HG03442 (cell line): ENCODE measurements at regions not wholly inside any gene's neighbourhood (a gene's known extent, or its start where the extent isn't known, plus 50 kb on each side); places are given as distances from the start of the nearest gene placed in this dataset.
"Not testable (repeated sequence)": the region's sequence is repeated elsewhere in the genome, so short reads cannot be mapped to it uniquely, and the experiment has no call there.

Experiments used
- ATAC-seq: cut with Tn5 transposase; IDR thresholded peaks from one replicate; pipeline ENCODE4 v1.9.1; 2021; ENCODE audit warnings: mild to moderate bottlenecking, moderate library complexity; ENCODE audit not compliant: unreplicated experiment

DNA sequence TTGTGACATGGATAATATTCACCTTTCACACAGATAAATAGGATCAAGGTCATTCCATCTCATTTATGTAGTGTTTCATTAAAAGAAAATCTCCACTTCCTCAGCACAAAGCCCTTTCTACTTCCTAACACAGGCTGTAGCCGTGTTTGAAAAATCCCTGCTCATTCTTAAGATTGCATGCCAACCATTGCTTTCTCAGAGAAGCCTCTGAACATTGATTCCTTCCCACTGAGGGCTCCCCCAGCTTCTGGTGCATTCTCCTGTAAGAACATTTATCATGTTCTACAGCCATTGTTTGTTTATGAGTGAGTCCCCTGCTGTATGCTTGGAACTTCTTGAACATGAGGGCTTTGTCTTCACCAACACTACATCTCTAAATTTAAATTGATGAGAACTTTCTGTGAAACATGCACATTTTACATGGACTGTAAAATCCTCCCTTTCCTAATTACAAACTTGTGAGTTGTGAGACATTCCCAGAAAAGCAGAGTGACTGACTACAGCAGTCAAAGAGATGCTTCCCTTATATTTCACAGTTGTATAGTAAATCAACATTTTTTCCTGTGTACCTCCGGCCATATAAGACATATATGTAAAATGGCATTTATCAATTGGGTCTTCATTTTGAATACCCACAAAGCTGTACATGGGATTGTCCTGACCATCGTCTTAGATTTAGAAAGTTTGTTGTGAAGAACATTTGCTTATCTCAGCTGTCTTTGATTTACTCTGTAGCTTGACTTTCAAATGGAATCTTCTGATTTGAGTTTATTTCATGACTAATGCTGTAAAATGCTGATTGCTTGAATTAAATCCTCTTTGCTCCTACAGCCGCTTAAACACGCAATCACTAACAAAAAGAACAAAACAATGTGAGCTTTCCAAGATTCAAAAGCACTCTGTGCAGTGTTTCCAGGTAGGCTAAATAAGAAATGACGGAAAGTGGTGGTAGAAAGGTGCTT, 600.5 kb upstream of the SLIT2 start:
- ATAC-seq: no peak

DNA sequence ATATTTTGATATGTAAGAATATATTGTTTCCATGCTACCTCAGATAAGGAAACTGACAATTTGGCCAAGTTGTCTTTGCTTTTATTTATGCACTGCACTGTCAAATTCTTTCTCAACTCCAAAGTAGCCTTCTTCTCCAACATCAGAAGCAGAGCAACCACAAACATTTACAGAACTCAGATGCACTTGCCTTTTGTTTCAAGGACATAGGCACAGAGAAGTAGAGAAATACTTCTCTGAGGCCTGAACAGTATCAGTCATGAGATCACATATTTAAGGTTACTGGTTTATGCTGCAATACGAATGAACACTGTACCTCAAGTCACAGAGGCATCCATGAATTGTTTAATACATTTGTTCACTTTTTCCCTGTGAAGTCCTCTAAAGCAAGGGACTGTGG, 606.1 kb upstream of the SLIT2 start:
- ATAC-seq: no peak

DNA sequence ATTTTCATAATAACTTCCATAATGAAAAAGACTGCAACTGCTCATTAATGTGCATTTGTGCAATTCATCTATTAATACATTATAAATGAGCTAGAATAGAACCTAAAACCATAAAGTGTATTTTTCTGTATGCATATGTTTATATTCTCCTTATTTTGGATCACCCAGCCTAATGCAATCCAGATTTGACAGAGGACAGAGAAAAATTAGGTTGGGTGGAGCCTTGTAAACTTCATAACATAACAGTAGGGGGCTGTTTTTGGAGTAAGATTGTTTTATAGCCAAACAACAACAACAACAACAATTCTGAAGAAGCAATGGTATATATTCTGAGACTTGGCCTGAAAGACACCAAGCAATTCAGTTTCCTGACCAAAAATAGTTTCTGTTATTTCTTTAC, 615.3 kb upstream of the SLIT2 start:
- no peak for ATAC-seq

DNA sequence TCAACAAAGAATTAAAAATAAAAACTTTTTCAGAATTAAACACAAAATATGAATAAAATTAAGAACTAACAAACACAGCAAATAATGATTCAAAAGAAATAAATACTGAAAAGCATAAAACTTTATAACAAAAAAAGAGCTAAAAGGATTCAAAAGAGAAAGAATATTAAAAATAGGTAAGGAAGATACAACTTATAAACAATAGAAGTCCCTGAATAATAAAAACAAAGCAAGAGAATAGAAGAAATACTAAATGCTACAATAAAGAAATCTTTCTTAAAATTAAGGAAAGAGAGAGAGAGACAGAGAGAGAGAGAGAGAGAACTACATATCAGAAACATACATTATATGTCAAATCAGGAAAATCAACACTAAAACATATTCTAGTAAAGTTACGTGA, 619.9 kb upstream of the SLIT2 start:
- no peak for ATAC-seq

DNA sequence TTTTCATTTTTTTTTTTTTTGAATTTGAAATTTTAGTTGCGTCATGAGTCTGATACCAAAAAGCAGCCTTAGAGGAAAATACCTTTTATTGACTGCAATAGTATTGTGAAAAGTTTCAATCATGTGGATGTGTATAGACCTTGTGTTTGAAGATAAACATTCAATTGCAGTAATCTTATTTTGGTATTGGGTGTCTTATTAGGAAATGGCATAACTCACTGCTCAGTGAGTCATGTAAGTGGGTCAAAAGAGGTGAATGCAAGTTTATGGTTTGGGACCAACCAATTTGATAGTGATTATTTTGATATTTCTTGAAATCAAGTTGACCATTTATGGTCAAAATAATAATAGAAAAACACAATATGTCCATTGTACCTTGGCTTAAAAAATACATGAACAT, 627.8 kb upstream of the SLIT2 start:
- ATAC-seq: no peak

DNA sequence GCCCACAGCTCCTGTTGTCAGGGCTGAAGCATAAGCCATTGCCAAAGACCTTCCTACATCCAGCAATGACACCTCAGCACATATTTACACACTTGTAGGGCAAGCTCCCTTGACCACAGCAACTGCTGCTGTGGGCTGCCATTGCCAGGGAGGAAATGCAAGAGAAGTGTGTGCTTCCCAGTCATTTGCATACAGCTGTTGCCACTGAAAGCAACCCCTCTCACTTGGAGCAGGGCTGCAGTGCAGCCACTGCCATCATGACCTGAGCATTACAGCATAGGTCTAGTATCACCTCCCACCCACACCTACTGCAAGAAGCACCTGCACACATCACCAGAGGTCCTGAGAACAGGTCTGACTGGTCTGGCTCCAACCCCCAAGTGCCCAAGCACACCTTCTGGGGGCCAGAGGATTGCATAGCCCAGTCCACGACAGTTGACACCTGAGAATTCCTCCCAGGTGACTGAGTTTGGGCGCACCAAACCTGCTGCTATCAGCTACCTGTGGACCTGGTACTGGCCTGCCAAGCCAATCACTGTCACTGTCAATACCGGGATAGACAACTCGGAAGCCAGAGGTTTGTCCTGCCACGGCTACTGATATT, 636.5 kb upstream of the SLIT2 start:
- no peak for ATAC-seq

DNA sequence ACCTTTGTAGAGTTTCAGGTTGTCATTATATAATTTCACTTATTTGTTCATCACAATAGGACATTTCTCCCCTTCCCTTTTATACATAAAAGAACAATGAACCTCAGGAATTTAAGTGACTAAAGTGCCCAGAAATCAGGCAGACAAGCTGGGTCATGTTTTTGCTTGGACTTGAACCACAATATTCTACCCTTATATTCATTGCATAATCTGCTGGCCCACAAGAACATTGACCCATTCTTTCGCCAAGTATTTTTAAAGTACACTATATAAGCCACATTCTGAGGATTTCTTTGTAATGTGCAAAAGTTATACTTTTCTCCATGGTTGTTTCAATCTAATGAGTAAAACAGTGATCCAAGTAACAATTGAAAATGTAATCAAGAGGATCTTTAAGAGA, 637.5 kb upstream of the SLIT2 start:
- no peak for ATAC-seq

DNA sequence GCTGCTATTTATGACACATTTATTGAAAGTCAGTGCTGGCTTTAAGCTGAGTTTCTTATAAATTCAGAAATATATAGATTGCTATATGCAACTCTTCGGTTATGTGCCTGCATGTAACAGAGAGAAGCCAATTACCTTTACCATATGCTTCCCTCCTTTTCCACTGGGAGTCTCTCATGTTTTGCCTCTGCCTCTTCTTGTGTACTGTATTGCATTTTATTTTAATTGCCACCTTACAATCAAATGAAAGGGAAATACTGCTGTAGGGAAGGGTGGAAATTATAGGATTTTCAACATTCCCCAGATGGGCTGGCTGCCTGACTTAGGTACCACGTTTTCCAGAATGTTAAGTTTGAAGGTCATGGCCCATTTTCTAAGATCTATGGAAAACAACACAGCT, 655.4 kb upstream of the SLIT2 start:
- no peak for ATAC-seq

DNA sequence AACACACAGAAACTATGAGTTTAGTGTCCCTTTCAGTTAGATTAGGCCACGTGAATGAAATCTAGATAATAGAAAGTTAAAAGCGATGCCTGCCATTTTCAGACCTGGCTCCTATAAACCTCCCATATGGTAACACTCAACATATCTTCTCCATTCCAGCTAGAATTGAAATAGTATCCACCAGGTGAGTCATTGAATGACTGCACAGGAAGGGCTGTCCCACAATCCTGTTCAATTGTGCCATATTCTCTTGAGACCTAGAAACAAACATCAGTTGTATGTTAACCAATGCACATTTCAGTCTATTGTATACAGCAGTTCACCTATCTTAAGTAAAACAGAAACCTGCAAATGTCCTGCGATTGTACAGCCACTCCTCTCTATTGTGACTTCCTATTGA, 659.3 kb upstream of the SLIT2 start:
- no peak for ATAC-seq

DNA sequence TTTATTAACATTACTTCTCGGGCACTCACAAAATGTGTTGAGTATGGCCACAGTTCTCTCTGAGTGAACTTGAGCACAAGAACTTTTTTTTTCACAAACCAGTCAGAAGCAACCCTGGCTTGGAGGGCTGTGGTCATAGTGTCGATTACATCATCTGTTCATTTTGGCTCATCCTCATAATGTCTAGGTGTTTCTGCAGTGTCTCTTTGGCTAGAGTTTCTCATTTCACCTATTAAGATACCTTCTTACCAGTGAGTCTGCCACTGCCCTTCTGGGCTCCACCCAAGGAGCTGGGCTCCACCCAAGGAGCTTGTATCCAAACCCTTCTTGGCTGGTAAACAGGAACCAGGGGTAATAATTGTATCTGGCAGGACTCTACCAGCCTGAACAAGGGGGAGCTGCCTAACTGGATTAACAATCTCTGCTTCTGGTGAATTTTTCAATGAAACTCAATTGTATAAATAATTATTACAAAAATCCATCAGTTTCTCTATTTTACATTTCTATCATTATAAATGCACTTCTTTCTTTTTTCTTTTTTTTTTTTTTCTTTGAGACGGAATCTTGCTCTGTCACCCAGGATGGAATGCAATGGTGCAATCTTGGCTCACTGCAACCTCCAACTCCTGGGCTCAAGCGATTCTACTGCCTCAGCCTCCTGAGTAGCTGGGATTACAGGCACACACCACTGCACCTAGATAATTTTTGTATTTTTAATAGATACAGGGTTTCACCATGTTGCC, 667.7 kb upstream of the SLIT2 start:
- no peak for ATAC-seq

DNA sequence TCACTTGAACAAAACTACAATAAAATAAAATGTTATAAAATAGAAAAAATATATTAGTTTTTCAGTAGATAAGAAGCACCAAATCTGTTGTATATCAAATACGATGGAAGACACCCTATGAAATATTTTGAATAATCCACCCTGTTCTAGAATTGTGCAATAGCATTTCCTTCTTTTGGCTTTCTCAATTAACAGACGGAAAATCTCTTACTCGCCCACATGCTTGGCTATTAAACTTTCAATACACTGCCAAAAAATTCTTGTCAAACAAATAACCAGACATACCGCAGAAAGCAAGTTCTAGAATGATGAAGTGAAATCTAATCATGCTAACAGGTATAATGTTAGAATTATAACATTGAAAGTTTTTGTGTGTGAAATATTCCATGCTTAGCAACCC, 671.6 kb upstream of the SLIT2 start:
- ATAC-seq: no peak

DNA sequence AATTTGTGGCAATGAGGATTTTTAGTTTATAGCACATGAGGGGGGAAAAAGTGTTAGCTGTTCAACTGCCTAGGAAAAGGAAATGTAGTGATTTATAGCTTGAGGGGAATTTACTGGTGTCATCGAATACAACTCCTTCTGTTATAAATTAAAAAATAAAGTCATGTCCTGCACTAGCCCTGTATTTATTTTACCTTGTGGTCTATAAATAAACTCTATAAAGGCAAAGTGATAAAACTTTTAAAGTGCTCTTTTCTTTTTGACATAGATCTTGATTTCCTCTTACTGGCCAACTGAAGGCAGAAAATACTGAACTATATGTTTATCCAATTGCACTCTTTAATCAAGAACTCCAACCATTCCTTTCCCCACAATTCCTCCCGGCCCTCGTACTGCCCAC, 672.1 kb upstream of the SLIT2 start:
- ATAC-seq: no peak

DNA sequence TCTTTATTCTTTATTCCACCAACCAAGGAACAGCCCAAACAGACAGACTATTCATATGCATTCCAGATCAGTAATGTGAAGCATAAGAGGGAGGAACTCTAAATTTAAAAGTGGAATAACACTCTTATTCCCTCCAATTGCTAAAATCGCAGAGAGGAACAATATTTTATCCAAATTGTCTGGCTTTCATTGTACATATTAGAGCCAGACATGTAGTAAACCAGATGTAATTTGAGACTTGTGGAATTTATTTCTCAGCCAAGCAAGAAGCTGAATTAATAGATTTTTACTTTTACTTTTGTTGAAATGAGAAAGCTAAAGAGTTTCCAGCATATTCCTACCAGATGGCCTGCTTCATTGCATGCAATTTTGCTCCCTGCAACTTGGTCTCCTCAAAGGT, 674.6 kb upstream of the SLIT2 start:
- no peak for ATAC-seq

DNA sequence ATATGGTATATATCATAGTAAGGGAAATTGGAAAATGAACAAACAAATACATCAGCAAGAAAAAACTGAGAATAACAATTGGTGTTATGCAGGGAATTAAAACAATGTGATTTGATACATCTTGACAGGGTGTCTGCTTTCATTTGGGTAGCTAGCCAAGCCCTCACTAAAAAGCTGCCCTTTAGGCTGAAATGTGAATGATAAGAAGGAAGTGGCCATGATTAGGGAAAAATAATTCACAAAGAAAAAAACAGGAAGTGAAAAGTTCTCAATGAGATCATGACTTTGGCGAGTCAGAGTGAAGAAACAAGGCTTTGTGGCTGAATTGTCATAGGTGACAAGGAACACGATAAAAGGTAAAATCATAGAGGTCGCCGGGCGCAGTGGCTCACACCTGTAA, 675.8 kb upstream of the SLIT2 start:
- ATAC-seq: no peak

DNA sequence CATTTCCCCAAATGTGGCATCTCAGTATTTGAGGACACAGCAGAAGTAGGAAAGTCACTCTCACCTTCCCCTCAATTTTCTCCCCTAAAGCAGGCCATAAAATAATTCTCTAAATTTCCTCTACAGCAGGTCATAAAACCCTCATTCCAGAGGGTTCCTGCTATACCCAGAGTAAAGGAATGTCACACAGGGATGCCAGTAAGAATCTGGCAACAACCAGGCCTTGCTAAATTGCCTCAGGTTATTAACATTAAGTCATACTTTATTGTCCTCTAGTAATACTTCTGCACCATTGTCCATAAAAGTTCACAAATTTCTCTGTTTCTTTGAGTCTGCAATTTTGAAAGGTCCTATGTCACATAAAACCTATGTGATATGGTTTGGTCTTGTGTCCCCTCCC, 685.7 kb upstream of the SLIT2 start:
- no peak for ATAC-seq

DNA sequence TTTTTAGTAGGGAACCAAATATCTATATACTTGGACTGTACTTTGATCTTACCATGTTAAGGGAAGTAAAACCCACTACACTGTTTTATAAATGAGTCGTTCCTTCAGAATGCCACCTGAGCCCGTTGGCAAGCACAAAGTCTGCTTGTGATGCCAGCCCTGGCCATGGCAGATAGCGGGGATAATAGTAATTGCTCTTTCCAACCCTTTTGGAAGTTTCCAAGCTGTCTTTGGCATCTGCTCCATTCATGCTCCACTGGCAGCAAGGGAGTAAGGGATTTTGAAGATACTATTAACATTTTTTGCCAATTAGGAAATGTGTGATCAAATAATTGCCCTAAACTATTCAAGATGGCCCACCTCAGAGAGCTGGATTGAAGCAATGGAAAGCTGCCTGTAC, 689.2 kb upstream of the SLIT2 start:
- no peak for ATAC-seq

DNA sequence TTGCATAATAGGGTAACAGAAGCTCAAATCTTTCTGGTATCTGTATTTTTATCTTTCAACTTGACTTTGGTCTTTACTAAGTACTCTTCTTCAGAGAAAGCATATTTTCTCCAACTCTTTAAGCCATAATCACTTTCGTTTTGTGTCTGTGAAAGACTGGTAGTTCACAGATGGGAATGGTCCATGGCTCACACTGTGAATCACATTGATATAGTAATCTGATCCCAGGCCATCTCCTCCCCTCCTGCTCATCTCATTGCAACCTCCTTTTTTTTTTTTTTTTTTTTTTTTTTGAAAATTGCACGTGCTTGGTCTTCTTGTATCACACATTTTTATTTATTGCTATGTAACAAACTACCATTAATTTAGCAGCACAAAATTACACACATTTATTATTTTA, 694.5 kb upstream of the SLIT2 start:
- no peak for ATAC-seq

DNA sequence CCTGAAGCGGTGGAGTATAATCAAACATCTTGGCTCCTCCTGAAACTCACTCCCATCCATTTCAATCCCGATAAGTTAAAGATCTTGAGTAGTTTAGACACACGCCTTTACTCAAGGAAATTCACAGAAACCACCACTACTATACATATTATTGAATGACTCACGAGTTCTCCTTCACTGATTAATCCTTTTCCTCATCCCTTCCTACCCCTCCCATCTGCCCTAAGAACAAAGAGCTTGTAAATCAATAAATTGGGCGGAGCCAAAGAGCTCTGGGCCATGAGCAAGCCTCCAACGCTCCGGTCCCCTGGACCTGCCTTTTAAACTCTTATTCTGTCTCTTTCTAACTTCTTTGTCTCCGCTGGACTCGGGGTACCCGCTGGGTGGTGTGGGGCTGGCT, 695.4 kb upstream of the SLIT2 start:
- ATAC-seq: not testable (repeated sequence)

DNA sequence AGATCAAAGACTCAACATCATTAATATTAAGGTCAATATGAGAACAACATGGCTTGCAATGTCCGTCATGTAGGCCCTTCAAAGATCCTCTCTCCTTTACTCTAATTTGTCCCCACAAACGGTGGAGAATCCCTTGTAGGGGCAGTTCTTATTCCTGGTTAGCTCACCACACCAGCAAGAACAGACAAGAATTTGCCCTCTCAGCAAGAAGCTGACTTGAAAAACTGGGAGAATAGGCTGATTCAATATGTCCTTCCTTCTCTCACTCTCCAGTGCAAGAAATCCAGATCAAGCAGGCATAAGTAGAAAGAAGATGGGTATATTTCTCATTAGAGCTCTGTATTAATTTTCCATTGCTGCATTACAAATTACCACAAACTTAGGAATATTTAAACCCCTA, 704.2 kb upstream of the SLIT2 start:
- no peak for ATAC-seq

DNA sequence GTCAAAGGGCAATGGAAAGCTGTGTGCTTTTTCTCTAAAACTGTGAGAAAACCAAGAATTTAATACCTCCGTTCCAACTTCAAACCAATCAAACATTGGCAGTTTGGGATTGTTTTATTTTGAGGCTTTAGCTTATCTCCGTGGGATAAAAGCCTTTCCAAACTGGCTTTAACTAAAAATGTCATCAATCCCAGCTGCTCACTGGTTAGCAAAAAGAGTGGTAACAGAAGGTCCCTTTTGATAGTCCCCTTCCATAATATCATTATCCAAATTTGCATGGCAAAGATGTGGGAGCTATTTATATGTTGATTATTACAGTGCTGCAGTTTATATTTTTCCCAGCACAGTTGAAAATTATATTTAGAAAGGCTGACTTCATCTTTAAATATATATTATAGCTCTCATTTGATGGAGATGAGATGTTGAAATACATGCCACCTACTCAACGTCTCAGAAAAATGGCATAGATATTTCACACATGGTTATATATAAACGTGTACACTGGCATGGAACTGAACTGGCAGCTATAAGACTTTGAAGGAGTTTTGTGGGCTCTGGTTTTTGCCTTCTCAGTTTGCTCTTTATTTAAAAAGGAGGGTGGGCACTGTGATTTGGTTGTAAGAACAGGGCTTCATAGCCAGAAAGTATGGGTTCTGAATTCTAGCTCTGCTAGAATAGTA, 707.1 kb upstream of the SLIT2 start:
- ATAC-seq: no peak

DNA sequence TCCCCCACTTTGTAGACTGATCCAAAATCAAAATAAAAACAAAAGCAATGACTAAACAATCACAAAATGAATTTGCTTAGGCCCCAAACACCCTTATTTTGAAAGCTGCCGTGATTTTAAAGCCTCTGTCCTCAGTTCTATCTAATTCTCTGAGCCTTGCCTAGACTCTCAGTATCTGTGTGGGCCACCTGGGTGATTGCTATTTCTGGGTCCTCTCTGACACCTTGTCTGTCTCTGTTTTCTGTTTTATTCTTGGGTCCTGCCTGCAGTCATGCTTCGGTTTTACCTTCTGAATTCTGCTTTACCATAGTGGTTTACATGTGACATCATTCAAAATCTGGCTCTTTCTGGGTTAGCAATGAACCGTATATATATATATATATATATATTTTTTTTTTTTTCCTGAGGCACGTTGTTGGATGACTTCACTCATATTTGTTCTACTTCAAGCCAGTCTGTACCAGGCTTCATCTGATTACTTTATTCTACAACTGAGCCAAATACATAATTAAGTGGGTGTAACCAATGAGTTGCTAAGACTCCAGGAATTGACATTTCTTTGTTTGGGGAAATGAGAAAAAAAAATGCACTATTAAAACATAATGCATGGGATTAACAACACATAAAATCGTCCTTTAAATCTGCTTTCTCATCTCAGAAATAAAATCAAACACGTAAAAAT, 710.7 kb upstream of the SLIT2 start:
- ATAC-seq: no peak
